ENCODE measurements at regions not wholly inside any gene's neighbourhood (a gene's known extent, or its start where the extent isn't known, plus 50 kb on each side); places are given as distances from the start of the nearest gene placed in this dataset.

- H3K36me3 ChIP-seq = no peaks in the 10 kb centered on the region
- H3K27ac ChIP-seq = no peak overlapping the region
- H3K4me3 ChIP-seq = no peak overlapping the region
- no peaks in the 10 kb centered on the region for H3K27me3 ChIP-seq
- peaks cover 0 to 15% (median 0%) of the 10 kb centered on the region in 3 donors for H3K9me3 ChIP-seq
- no peak for ATAC-seq
- TF ChIP-seq POLR2AphosphoS5 (IDR thresholded peaks at IDR 0.05) = no peak
- TF ChIP-seq POLR2A (IDR thresholded peaks at IDR 0.05) = no peak
- TF ChIP-seq EP300 (IDR thresholded peaks at IDR 0.05) = no peak
- no peak for TF ChIP-seq CTCF (IDR thresholded peaks at IDR 0.05)
- H3K4me1 ChIP-seq = peaks cover 0 to 49% (median 13%) of the 10 kb centered on the region in 3 donors
These were observed 86.4 kb downstream of the PLCE1 start for GRCh38 chr10:94080108-94080507.

GRCh38 chr10:94083662-94084265, 90.0 kb downstream of the PLCE1 start:
- H3K4me3 ChIP-seq = no peak overlapping the region
- WGBS, 2 donors (ENCODE audit: low coverage in 1 of 2) = 45 to 52% methylated on average over 5 of the region's 5 CpGs
- H3K27me3 ChIP-seq = no peaks in the 10 kb centered on the region
- no peak for ATAC-seq
- H3K36me3 ChIP-seq = no peaks in the 10 kb centered on the region
- H3K4me1 ChIP-seq = peaks cover 4 to 47% (median 7%) of the 10 kb centered on the region in 3 donors
- peaks cover 0 to 15% (median 0%) of the 10 kb centered on the region in 3 donors for H3K9me3 ChIP-seq
- peak overlapping the region in 3 of 4 donors; percentile 31 to 49 (median 48) for H3K27ac ChIP-seq
- TF ChIP-seq POLR2AphosphoS5 (IDR thresholded peaks at IDR 0.05) (no peak), EP300 (IDR thresholded peaks at IDR 0.05) (no peak), CTCF (IDR thresholded peaks at IDR 0.05) (no peak), POLR2A (IDR thresholded peaks at IDR 0.05) (no peak)

GRCh38 chr10:94084344-94084743, 90.6 kb downstream of the PLCE1 start:
- no peaks in the 10 kb centered on the region for H3K27me3 ChIP-seq
- WGBS, 2 donors (ENCODE audit: low coverage in 1 of 2) = 84 to 100% methylated on average over 4 to 5 of the region's 5 CpGs
- peaks cover 0 to 15% (median 0%) of the 10 kb centered on the region in 3 donors for H3K9me3 ChIP-seq
- no peaks in the 10 kb centered on the region for H3K36me3 ChIP-seq
- no peak for ATAC-seq
- no peak for TF ChIP-seq CTCF (IDR thresholded peaks at IDR 0.05)
- TF ChIP-seq EP300 (IDR thresholded peaks at IDR 0.05) = no peak
- TF ChIP-seq POLR2AphosphoS5 (IDR thresholded peaks at IDR 0.05) = no peak
- no peak for TF ChIP-seq POLR2A (IDR thresholded peaks at IDR 0.05)
- peak overlapping the region in 2 of 4 donors; percentile 48 to 49 for H3K27ac ChIP-seq
- H3K4me3 ChIP-seq = no peak overlapping the region
- peaks cover 9 to 53% (median 12%) of the 10 kb centered on the region in 3 donors for H3K4me1 ChIP-seq

GRCh38 chr10:94085288-94085687, 91.6 kb downstream of the PLCE1 start:
- H3K36me3 ChIP-seq = no peaks in the 10 kb centered on the region
- peaks cover 10 to 63% (median 15%) of the 10 kb centered on the region in 3 donors for H3K4me1 ChIP-seq
- WGBS, 2 donors (ENCODE audit: low coverage in 1 of 2) = 67 to 81% methylated on average over 1 to 2 of the region's 4 CpGs
- H3K4me3 ChIP-seq = no peak overlapping the region
- no peak for ATAC-seq
- TF ChIP-seq POLR2A (IDR thresholded peaks at IDR 0.05) = no peak
- TF ChIP-seq CTCF (IDR thresholded peaks at IDR 0.05) = no peak
- TF ChIP-seq POLR2AphosphoS5 (IDR thresholded peaks at IDR 0.05) = no peak
- TF ChIP-seq EP300 (IDR thresholded peaks at IDR 0.05) = no peak
- peaks cover 0 to 15% (median 0%) of the 10 kb centered on the region in 3 donors for H3K9me3 ChIP-seq
- no peaks in the 10 kb centered on the region for H3K27me3 ChIP-seq
- H3K27ac ChIP-seq = peak overlapping the region; percentile 17 to 49 (median 34)

- H3K4me3 ChIP-seq = no peak overlapping the region
- H3K9me3 ChIP-seq = peaks cover 0 to 13% (median 0%) of the 10 kb centered on the region in 3 donors
- WGBS, 2 donors (ENCODE audit: low coverage in 1 of 2) = 51 to 65% methylated on average over 3 to 5 of the region's 5 CpGs
- H3K27me3 ChIP-seq = no peaks in the 10 kb centered on the region
- peaks cover 10 to 67% (median 15%) of the 10 kb centered on the region in 3 donors for H3K4me1 ChIP-seq
- no peaks in the 10 kb centered on the region for H3K36me3 ChIP-seq
- peak overlapping the region in 2 of 4 donors; percentile 21 to 48 for H3K27ac ChIP-seq
- no peak for ATAC-seq
- TF ChIP-seq POLR2A (IDR thresholded peaks at IDR 0.05) (no peak), POLR2AphosphoS5 (IDR thresholded peaks at IDR 0.05) (no peak), EP300 (IDR thresholded peaks at IDR 0.05) (no peak), CTCF (IDR thresholded peaks at IDR 0.05) (no peak)
These were observed 92.2 kb downstream of the PLCE1 start for GRCh38 chr10:94085766-94086437.

Data from gastroesophageal sphincter (tissue), 4 donors.